ENCODE measurements at regions not wholly inside any gene's neighbourhood (a gene's known extent, or its start where the extent isn't known, plus 50 kb on each side); places are given as distances from the start of the nearest gene placed in this dataset.

GRCh38 chr5:57575839-57576238 lies 93.2 kb upstream of the ACTBL2 start:
- no peak overlapping the region for H3K4me3 ChIP-seq
- H3K36me3 ChIP-seq: no peaks in the 10 kb centered on the region
- DNase-seq (ENCODE audit: low spot score): no peak
- no peaks in the 10 kb centered on the region for H3K4me1 ChIP-seq
- H3K27me3 ChIP-seq: no peaks in the 10 kb centered on the region
- H3K27ac ChIP-seq: no peak overlapping the region
- TF ChIP-seq CTCF (IDR thresholded peaks at IDR 0.05): no peak
- H3K9me3 ChIP-seq: peaks cover 0 to 6% of the 10 kb centered on the region in 2 donors

GRCh38 chr5:57572461-57572860 lies 89.8 kb upstream of the ACTBL2 start:
- H3K27me3 ChIP-seq: no peaks in the 10 kb centered on the region
- TF ChIP-seq CTCF (IDR thresholded peaks at IDR 0.05): no peak
- H3K4me3 ChIP-seq: no peak overlapping the region
- no peak overlapping the region for H3K27ac ChIP-seq
- no peaks in the 10 kb centered on the region for H3K4me1 ChIP-seq
- no peaks in the 10 kb centered on the region for H3K36me3 ChIP-seq
- DNase-seq (ENCODE audit: low spot score): no peak
- H3K9me3 ChIP-seq: no peaks in the 10 kb centered on the region

GRCh38 chr5:57569601-57570000 lies 87.0 kb upstream of the ACTBL2 start:
- H3K4me3 ChIP-seq: no peak overlapping the region
- no peak overlapping the region for H3K27ac ChIP-seq
- H3K4me1 ChIP-seq: no peaks in the 10 kb centered on the region
- no peak for TF ChIP-seq CTCF (IDR thresholded peaks at IDR 0.05)
- no peak for DNase-seq (ENCODE audit: low spot score)
- H3K36me3 ChIP-seq: no peaks in the 10 kb centered on the region
- H3K27me3 ChIP-seq: no peaks in the 10 kb centered on the region
- H3K9me3 ChIP-seq: no peaks in the 10 kb centered on the region

DNA sequence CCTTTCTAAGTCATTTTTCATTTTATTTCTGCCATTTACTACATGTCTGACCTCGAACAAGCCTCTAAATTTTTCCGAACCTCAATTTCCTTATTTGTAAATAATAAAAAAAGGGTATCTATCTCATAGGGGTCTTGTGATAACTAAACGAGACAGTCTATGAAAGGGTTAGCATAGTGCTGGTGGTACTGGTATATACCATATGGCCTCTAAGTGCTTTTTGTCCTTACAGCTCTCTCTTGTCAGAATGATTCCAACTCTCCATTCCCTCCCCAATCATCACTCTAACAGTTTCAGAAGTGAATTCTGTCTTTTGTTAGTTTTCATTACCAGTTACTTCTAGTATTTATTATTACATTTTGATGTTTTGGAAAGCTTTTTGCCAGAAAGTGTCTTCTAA lies 85.5 kb upstream of the ACTBL2 start:
- Histone ChIP-seq H3K4me1 (no peaks in the 10 kb centered on the region), H3K27me3 (no peaks in the 10 kb centered on the region), H3K4me3 (no peak overlapping the region), H3K27ac (no peak overlapping the region), H3K36me3 (no peaks in the 10 kb centered on the region), H3K9me3 (no peaks in the 10 kb centered on the region)
- TF ChIP-seq CTCF (IDR thresholded peaks at IDR 0.05): no peak
- no peak for DNase-seq (ENCODE audit: low spot score)

- Histone ChIP-seq H3K27ac (no peak overlapping the region), H3K4me3 (no peak overlapping the region), H3K27me3 (no peaks in the 10 kb centered on the region), H3K9me3 (no peaks in the 10 kb centered on the region), H3K36me3 (no peaks in the 10 kb centered on the region), H3K4me1 (no peaks in the 10 kb centered on the region)
- no peak for TF ChIP-seq CTCF (IDR thresholded peaks at IDR 0.05)
- no peak for DNase-seq (ENCODE audit: low spot score)
Observed at GRCh38 chr5:57566914-57567313, 84.3 kb upstream of the ACTBL2 start.

DNA sequence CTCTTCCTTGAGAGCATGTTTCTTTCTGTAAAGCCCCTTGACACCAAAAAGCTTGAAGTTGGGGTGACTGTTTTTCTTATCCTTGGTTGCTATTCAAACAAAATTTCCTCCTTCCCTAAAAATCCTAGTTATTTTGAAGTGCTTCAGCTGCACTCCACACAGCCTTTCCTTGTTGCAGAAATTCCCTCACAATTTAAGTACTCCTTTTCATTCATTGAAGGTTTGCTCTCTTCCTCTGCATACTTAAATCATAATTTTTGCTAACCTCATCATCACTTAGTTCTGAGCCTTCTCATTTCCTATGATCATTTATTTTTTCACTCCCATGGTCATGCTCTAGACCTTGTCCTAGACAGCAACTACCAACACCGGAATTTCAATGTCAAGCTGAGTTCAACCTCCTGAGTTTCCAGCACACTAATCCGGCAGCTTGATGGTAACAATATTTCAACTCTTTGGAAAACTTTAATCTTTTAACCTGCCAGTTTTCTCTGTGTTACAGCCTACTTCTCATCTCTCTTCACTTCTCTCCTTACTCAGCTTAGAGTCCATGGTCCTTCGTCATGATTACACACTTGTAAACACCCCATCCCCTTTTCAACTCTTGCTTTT lies 78.7 kb upstream of the ACTBL2 start:
- Histone ChIP-seq H3K36me3 (no peaks in the 10 kb centered on the region), H3K27ac (no peak overlapping the region), H3K9me3 (no peaks in the 10 kb centered on the region), H3K4me3 (no peak overlapping the region), H3K27me3 (no peaks in the 10 kb centered on the region), H3K4me1 (no peaks in the 10 kb centered on the region)
- no peak for TF ChIP-seq CTCF (IDR thresholded peaks at IDR 0.05)
- no peak for DNase-seq (ENCODE audit: low spot score)
